GM19351 (cell line): ENCODE measurements at regions not wholly inside any gene's neighbourhood (a gene's known extent, or its start where the extent isn't known, plus 50 kb on each side); places are given as distances from the start of the nearest gene placed in this dataset.
"Not testable (repeated sequence)": the region's sequence is repeated elsewhere in the genome, so short reads cannot be mapped to it uniquely, and the experiment has no call there.

ENCODE experiments used
- ATAC-seq: cut with Tn5 transposase; IDR thresholded peaks from one replicate; pipeline ENCODE4 v1.9.1; 2021; ENCODE audit warnings: mild to moderate bottlenecking, moderate library complexity; ENCODE audit not compliant: unreplicated experiment

- ATAC-seq, result no peak
These were observed 940.6 kb downstream of the TTLL7 start for GRCh38 chr1:83058327-83058726.

- ATAC-seq, result no peak
These were observed 943.4 kb downstream of the TTLL7 start for GRCh38 chr1:83055391-83056170.

GRCh38 chr1:83053446-83053845 lies 945.5 kb downstream of the TTLL7 start:
- no peak for ATAC-seq

- ATAC-seq, result no peak
These were observed 946.1 kb downstream of the TTLL7 start for GRCh38 chr1:83052865-83053264.

GRCh38 chr1:83051053-83051452 lies 947.9 kb downstream of the TTLL7 start:
- ATAC-seq, result not testable (repeated sequence)

GRCh38 chr1:83043244-83043643 lies 955.7 kb downstream of the TTLL7 start:
- ATAC-seq, result no peak

GRCh38 chr1:83039091-83039490 lies 959.8 kb downstream of the TTLL7 start:
- ATAC-seq, result not testable (repeated sequence)

GRCh38 chr1:83034851-83035250 lies 964.1 kb downstream of the TTLL7 start:
- no peak for ATAC-seq

- ATAC-seq, result no peak
These were observed 965.2 kb downstream of the TTLL7 start for GRCh38 chr1:83033682-83034081.

GRCh38 chr1:83029916-83030315 lies 969.0 kb downstream of the TTLL7 start:
- ATAC-seq, result no peak

- no peak for ATAC-seq
These were observed 969.9 kb downstream of the TTLL7 start for GRCh38 chr1:83029050-83029449.

- ATAC-seq, result no peak
These were observed 970.5 kb downstream of the TTLL7 start for GRCh38 chr1:83028467-83028866.

GRCh38 chr1:83027511-83027910 lies 971.4 kb downstream of the TTLL7 start:
- no peak for ATAC-seq

GRCh38 chr1:83026745-83027144 lies 972.2 kb downstream of the TTLL7 start:
- no peak for ATAC-seq

- no peak for ATAC-seq
These were observed 974.6 kb downstream of the TTLL7 start for GRCh38 chr1:83024251-83024767.

- no peak for ATAC-seq
These were observed 975.7 kb downstream of the TTLL7 start for GRCh38 chr1:83023212-83023611.

GRCh38 chr1:83022206-83022605 lies 976.7 kb downstream of the TTLL7 start:
- ATAC-seq, result no peak

GRCh38 chr1:83017701-83018100 lies 981.2 kb downstream of the TTLL7 start:
- ATAC-seq, result no peak

- ATAC-seq, result no peak
These were observed 981.7 kb downstream of the TTLL7 start for GRCh38 chr1:83017276-83017675.

- no peak for ATAC-seq
These were observed 982.5 kb downstream of the TTLL7 start for GRCh38 chr1:83016354-83016849.

GRCh38 chr1:83015163-83015562 lies 983.8 kb downstream of the TTLL7 start:
- no peak for ATAC-seq

- ATAC-seq, result no peak
These were observed 986.0 kb downstream of the TTLL7 start for GRCh38 chr1:83012950-83013349.

GRCh38 chr1:83011265-83011664 lies 987.7 kb downstream of the TTLL7 start:
- ATAC-seq, result no peak
